GM12878 (cell line): ENCODE measurements at regions not wholly inside any gene's neighbourhood (a gene's known extent, or its start where the extent isn't known, plus 50 kb on each side); places are given as distances from the start of the nearest gene placed in this dataset.

Experiments used
- ESRRA ChIP-seq: IDR thresholded peaks from 2 replicates; pipeline ENCODE4 v1.6.1; 2012; ENCODE audit warnings: mild to moderate bottlenecking, low read length, improper control_type of control experiment
- EZH2 ChIP-seq: IDR thresholded peaks from 2 replicates; pipeline ENCODE4 v1.6.1; 2012; ENCODE audit warnings: low read depth, mild to moderate bottlenecking, control low read depth, inconsistent platforms, low read length, borderline replicate concordance; ENCODE audit not compliant: control insufficient read depth
- GABPA ChIP-seq: IDR thresholded peaks from 2 replicates; pipeline ENCODE4 v1.6.1; 2014; ENCODE audit warnings: antibody characterized with exemption, low read depth, mild to moderate bottlenecking, inconsistent platforms
- JUND ChIP-seq: IDR thresholded peaks from 2 replicates; pipeline ENCODE4 v1.6.1; 2012; ENCODE audit warnings: low read depth, mild to moderate bottlenecking, low read length, improper control_type of control experiment, moderate library complexity
- PML ChIP-seq: IDR thresholded peaks from 2 replicates; pipeline ENCODE4 v1.6.1; 2012; ENCODE audit warnings: low read length, inconsistent platforms
- POLR2A ChIP-seq: IDR thresholded peaks from 2 replicates; pipeline ENCODE4 v1.6.1; 2011; ENCODE audit warnings: low read depth, mild to moderate bottlenecking, low read length
- SRF ChIP-seq, 2 experiments: IDR thresholded peaks; 2 replicates each; pipeline ENCODE4 v1.6.1; 2011; ENCODE audit warnings: low read depth in 2 of 2, low read length in 2 of 2, mild to moderate bottlenecking in 1 of 2, moderate library complexity in 1 of 2
- SUPT20H ChIP-seq: IDR thresholded peaks from 2 replicates; pipeline ENCODE4 v1.6.1; 2011; ENCODE audit warnings: low read depth, mild to moderate bottlenecking, low read length, moderate library complexity, borderline replicate concordance; ENCODE audit not compliant: control insufficient read depth
- YBX1 ChIP-seq: fragments of 450-650 bp; IDR thresholded peaks from 2 replicates; pipeline ENCODE4 v1.6.1; 2016; ENCODE audit warnings: antibody characterized with exemption
- TF ChIP-seq, protein P1 (sequence below), 3 experiments: IDR thresholded peaks in 2 of 3; conservative IDR thresholded peaks in 1 of 3; 2 replicates each; pipeline ENCODE4 v1.5.1; 2011; ENCODE audit warnings: low read depth in 3 of 3, low read length in 3 of 3, mild to moderate bottlenecking in 3 of 3, control low read depth in 2 of 3, moderate library complexity in 2 of 3, inconsistent platforms in 1 of 3, mixed read lengths in 1 of 3; ENCODE audit not compliant: control insufficient read depth in 2 of 3, insufficient read depth in 1 of 3; ENCODE audit errors: extremely low read depth in 1 of 3

DNA sequence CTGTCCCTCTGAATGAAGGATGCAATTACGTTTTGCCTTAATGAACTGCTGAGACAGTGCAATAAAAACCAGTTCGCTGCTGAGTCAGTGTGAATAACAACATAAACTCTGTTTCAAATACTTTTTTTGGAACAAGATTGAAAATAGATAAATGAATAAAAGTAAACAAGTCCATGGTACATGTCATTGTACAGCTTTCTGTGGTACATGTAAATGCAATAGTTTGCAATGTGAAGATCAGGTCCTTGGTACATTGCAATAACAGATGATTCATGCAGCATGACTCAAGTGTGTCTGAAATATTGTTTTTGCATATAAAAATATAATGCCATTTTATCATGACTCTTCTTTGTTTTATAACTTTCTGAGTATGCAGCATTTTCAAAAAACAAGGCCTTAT is 193.4 kb upstream of the PACRGL start:
- TF ChIP-seq JUND (no peak), PML (no peak), EZH2 (no peak), SUPT20H (no peak), YBX1 (no peak), GABPA (no peak), ESRRA (no peak), POLR2A (no peak), SRF (IDR thresholded peaks at IDR 0.05; ENCODE audit: low read depth in 2 of 2, low read length in 2 of 2) (no peak)
- TF ChIP-seq, protein P1, sequence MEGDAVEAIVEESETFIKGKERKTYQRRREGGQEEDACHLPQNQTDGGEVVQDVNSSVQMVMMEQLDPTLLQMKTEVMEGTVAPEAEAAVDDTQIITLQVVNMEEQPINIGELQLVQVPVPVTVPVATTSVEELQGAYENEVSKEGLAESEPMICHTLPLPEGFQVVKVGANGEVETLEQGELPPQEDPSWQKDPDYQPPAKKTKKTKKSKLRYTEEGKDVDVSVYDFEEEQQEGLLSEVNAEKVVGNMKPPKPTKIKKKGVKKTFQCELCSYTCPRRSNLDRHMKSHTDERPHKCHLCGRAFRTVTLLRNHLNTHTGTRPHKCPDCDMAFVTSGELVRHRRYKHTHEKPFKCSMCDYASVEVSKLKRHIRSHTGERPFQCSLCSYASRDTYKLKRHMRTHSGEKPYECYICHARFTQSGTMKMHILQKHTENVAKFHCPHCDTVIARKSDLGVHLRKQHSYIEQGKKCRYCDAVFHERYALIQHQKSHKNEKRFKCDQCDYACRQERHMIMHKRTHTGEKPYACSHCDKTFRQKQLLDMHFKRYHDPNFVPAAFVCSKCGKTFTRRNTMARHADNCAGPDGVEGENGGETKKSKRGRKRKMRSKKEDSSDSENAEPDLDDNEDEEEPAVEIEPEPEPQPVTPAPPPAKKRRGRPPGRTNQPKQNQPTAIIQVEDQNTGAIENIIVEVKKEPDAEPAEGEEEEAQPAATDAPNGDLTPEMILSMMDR (IDR thresholded peaks at IDR 0.05 in 2 of 3, conservative IDR thresholded peaks at IDR 0.05 in 1 of 3; ENCODE audit: control insufficient read depth in 2 of 3, extremely low read depth in 1 of 3, insufficient read depth in 1 of 3, low read depth in 3 of 3, low read length in 3 of 3) = no peak
